GM12878 (cell line): ENCODE measurements at regions not wholly inside any gene's neighbourhood (a gene's known extent, or its start where the extent isn't known, plus 50 kb on each side); places are given as distances from the start of the nearest gene placed in this dataset.

ENCODE experiments used
- CBFB ChIP-seq: IDR thresholded peaks from 2 replicates; pipeline ENCODE4 v1.6.1; 2016; ENCODE audit warnings: antibody characterized with exemption, low read depth
- CTCF ChIP-seq, 3 experiments: IDR thresholded peaks in 2 of 3; conservative IDR thresholded peaks in 1 of 3; 2 replicates each; pipeline ENCODE4 v1.5.1; 2011; ENCODE audit warnings: low read depth in 3 of 3, low read length in 3 of 3, mild to moderate bottlenecking in 3 of 3, control low read depth in 2 of 3, moderate library complexity in 2 of 3, inconsistent platforms in 1 of 3, mixed read lengths in 1 of 3; ENCODE audit not compliant: control insufficient read depth in 2 of 3, insufficient read depth in 1 of 3; ENCODE audit errors: extremely low read depth in 1 of 3
- ELK1 ChIP-seq: IDR thresholded peaks from 2 replicates; pipeline ENCODE4 v1.6.1; 2012; ENCODE audit warnings: low read depth, low read length, improper control_type of control experiment
- ETV6 ChIP-seq, 2 experiments: fragments of 450-650 bp in 1 of 2; IDR thresholded peaks in 1 of 2; conservative IDR thresholded peaks in 1 of 2; 2 replicates each; pipeline ENCODE4 v1.6.1; 2014; ENCODE audit warnings: antibody characterized with exemption in 1 of 2, borderline replicate concordance in 1 of 2, low read depth in 1 of 2, mild to moderate bottlenecking in 1 of 2, moderate library complexity in 1 of 2
- EZH2 ChIP-seq: IDR thresholded peaks from 2 replicates; pipeline ENCODE4 v1.6.1; 2012; ENCODE audit warnings: low read depth, mild to moderate bottlenecking, control low read depth, inconsistent platforms, low read length, borderline replicate concordance; ENCODE audit not compliant: control insufficient read depth
- HDAC2 ChIP-seq: fragments of 200-600 bp; sonication (generic); IDR thresholded peaks from 2 replicates; pipeline ENCODE4 v1.6.1; 2017
- NR2F1 ChIP-seq: fragments of 450-650 bp; conservative IDR thresholded peaks from 2 replicates; pipeline ENCODE4 v1.6.1; 2017; ENCODE audit warnings: mild to moderate bottlenecking
- POLR2AphosphoS5 ChIP-seq: IDR thresholded peaks from 2 replicates; pipeline ENCODE4 v1.6.1; 2011; ENCODE audit warnings: mild to moderate bottlenecking, low read length, inconsistent platforms
- SUZ12 ChIP-seq: fragments of 200-600 bp; sonication (generic); IDR thresholded peaks from one replicate; pipeline ENCODE4 v1.6.1; 2018; ENCODE audit warnings: antibody characterized with exemption, mild to moderate bottlenecking; ENCODE audit not compliant: unreplicated experiment
- TAF1 ChIP-seq: IDR thresholded peaks from 2 replicates; pipeline ENCODE4 v1.6.1; 2011; ENCODE audit warnings: mild to moderate bottlenecking, low read depth, low read length, borderline replicate concordance

GRCh38 chr2:160672211-160672610 lies 178.6 kb upstream of the RBMS1 start:
- TF ChIP-seq POLR2AphosphoS5 (no peak), CTCF (IDR thresholded peaks at IDR 0.05 in 2 of 3, conservative IDR thresholded peaks at IDR 0.05 in 1 of 3; ENCODE audit: control insufficient read depth in 2 of 3, extremely low read depth in 1 of 3, insufficient read depth in 1 of 3, low read depth in 3 of 3, low read length in 3 of 3) (no peak), TAF1 (no peak), SUZ12 (no peak), NR2F1 (no peak), ELK1 (no peak), CBFB (no peak), EZH2 (no peak), HDAC2 (no peak), ETV6 (conservative IDR thresholded peaks at IDR 0.05 in 1 of 2, IDR thresholded peaks at IDR 0.05 in 1 of 2; ENCODE audit: borderline replicate concordance in 1 of 2, low read depth in 1 of 2) (no peak)
